Trophoblast cell (in vitro differentiated cells and primary cell): ENCODE measurements at regions not wholly inside any gene's neighbourhood (a gene's known extent, or its start where the extent isn't known, plus 50 kb on each side); places are given as distances from the start of the nearest gene placed in this dataset.

ENCODE experiments used
- DNase-seq, 2 donors: peaks; one replicate each; pipeline ENCODE4 v3.0.0-alpha.2; 2016
- H2AFZ ChIP-seq: 2 replicates; pipeline ENCODE4 v1.6.1; 2013; ENCODE audit warnings: low read length, moderate library complexity, mild to moderate bottlenecking; ENCODE audit not compliant: insufficient read depth, poor library complexity
- H2AK5ac ChIP-seq: 2 replicates; pipeline ENCODE4 v1.6.1; 2013; ENCODE audit warnings: mild to moderate bottlenecking, low read length
- H2BK120ac ChIP-seq: 2 replicates; pipeline ENCODE4 v1.6.1; 2013; ENCODE audit warnings: low read length, mild to moderate bottlenecking, moderate library complexity; ENCODE audit not compliant: insufficient read depth, poor library complexity
- H2BK12ac ChIP-seq: 2 replicates; pipeline ENCODE4 v1.6.1; 2013; ENCODE audit warnings: mild to moderate bottlenecking, low read length, moderate library complexity
- H2BK5ac ChIP-seq: 2 replicates; pipeline ENCODE4 v1.6.1; 2013; ENCODE audit warnings: low read length, low read depth, moderate library complexity, mild to moderate bottlenecking; ENCODE audit not compliant: poor library complexity
- H3K14ac ChIP-seq: 2 replicates; pipeline ENCODE4 v1.6.1; 2013; ENCODE audit warnings: mild to moderate bottlenecking, low read length
- H3K18ac ChIP-seq: 2 replicates; pipeline ENCODE4 v1.6.1; 2013; ENCODE audit warnings: mild to moderate bottlenecking, low read length
- H3K23ac ChIP-seq: 2 replicates; pipeline ENCODE4 v1.6.1; 2013; ENCODE audit warnings: low read length
- H3K27ac ChIP-seq: 2 replicates; pipeline ENCODE4 v1.5.1; 2013; ENCODE audit warnings: low read depth, mild to moderate bottlenecking, inconsistent platforms, low read length, moderate library complexity
- H3K27me3 ChIP-seq: 2 replicates; pipeline ENCODE4 v1.6.1; 2013; ENCODE audit warnings: inconsistent platforms, mild to moderate bottlenecking, low read length, moderate library complexity; ENCODE audit not compliant: insufficient read depth
- H3K36me3 ChIP-seq, 2 experiments: 1 replicate in 1 of 2; 2 replicates in 1 of 2; pipeline ENCODE4 v1.6.1; 2013; ENCODE audit warnings: low read length in 2 of 2, mild to moderate bottlenecking in 2 of 2, moderate library complexity in 1 of 2; ENCODE audit not compliant: insufficient read depth in 2 of 2, control insufficient read depth in 1 of 2
- H3K4ac ChIP-seq: 2 replicates; pipeline ENCODE4 v1.6.1; 2013; ENCODE audit warnings: low read depth, mild to moderate bottlenecking, low read length, moderate library complexity
- H3K4me1 ChIP-seq, 2 experiments: 1 replicate in 1 of 2; 2 replicates in 1 of 2; pipeline ENCODE4 v1.6.1; 2013; ENCODE audit warnings: low read length in 2 of 2, mild to moderate bottlenecking in 2 of 2, moderate library complexity in 1 of 2; ENCODE audit not compliant: insufficient read depth in 2 of 2, control insufficient read depth in 1 of 2
- H3K4me2 ChIP-seq: 2 replicates; pipeline ENCODE4 v1.6.1; 2013; ENCODE audit warnings: inconsistent platforms, mild to moderate bottlenecking, low read length, moderate library complexity
- H3K4me3 ChIP-seq: 2 replicates; pipeline ENCODE4 v1.5.1; 2013; ENCODE audit warnings: mild to moderate bottlenecking, low read depth, low read length, inconsistent platforms
- H3K79me1 ChIP-seq: one replicate; pipeline ENCODE4 v1.6.1; 2013; ENCODE audit warnings: low read length
- H3K79me2 ChIP-seq: 2 replicates; pipeline ENCODE4 v1.6.1; 2013; ENCODE audit warnings: low read length, mild to moderate bottlenecking; ENCODE audit not compliant: control insufficient read depth, insufficient read depth, poor library complexity
- H3K9ac ChIP-seq: 2 replicates; pipeline ENCODE4 v1.6.1; 2013; ENCODE audit warnings: mild to moderate bottlenecking, low read length
- H3K9me3 ChIP-seq: 2 replicates; pipeline ENCODE4 v1.6.1; 2013; ENCODE audit warnings: low read depth, mild to moderate bottlenecking, control low read depth, inconsistent platforms, low read length; ENCODE audit not compliant: insufficient read depth
- H4K12ac ChIP-seq: 2 replicates; pipeline ENCODE4 v1.6.1; 2013; ENCODE audit warnings: low read depth, mild to moderate bottlenecking, low read length, moderate library complexity
- H4K8ac ChIP-seq: 2 replicates; pipeline ENCODE4 v1.6.1; 2013; ENCODE audit warnings: low read depth, mild to moderate bottlenecking, low read length, moderate library complexity
- H4K91ac ChIP-seq: one replicate; pipeline ENCODE4 v1.6.1; 2013; ENCODE audit warnings: low read depth, mild to moderate bottlenecking, low read length, moderate library complexity
- WGBS: extraction: QIAGEN DNeasy Blood & Tissue Kit; methylation state at CpG from one replicate; pipeline ENCODE4 v1.1.7; 2013; ENCODE audit warnings: missing lambda C conversion rate; ENCODE audit not compliant: insufficient read length, insufficient coverage; ENCODE audit errors: extremely low coverage; 5-methylcytosine and 5-hydroxymethylcytosine counted together

GRCh38 chr10:36345175-36345533 lies 703.1 kb upstream of the FZD8 start:
- Histone ChIP-seq H3K14ac (no peak overlapping the region), H2BK5ac (no peak overlapping the region), H3K4me3 (no peak overlapping the region), H3K18ac (no peak overlapping the region), H3K4me2 (no peak overlapping the region), H3K9ac (no peak overlapping the region), H3K79me1 (no peaks in the 10 kb centered on the region), H3K23ac (no peak overlapping the region), H3K27ac (no peak overlapping the region), H2AK5ac (no peak overlapping the region), H3K79me2 (no peaks in the 10 kb centered on the region), H2AFZ (no peak overlapping the region), H4K91ac (no peak overlapping the region), H3K36me3 (no peaks in the 10 kb centered on the region), H3K9me3 (no peaks in the 10 kb centered on the region), H3K4me1 (no peaks in the 10 kb centered on the region), H4K12ac (no peak overlapping the region), H2BK12ac (no peak overlapping the region), H4K8ac (no peak overlapping the region), H3K4ac (no peak overlapping the region), H3K27me3 (no peaks in the 10 kb centered on the region), H2BK120ac (no peak overlapping the region)
- no peak for DNase-seq
- no CpG with 5 or more reads among the region's 1 CpG for WGBS

DNA sequence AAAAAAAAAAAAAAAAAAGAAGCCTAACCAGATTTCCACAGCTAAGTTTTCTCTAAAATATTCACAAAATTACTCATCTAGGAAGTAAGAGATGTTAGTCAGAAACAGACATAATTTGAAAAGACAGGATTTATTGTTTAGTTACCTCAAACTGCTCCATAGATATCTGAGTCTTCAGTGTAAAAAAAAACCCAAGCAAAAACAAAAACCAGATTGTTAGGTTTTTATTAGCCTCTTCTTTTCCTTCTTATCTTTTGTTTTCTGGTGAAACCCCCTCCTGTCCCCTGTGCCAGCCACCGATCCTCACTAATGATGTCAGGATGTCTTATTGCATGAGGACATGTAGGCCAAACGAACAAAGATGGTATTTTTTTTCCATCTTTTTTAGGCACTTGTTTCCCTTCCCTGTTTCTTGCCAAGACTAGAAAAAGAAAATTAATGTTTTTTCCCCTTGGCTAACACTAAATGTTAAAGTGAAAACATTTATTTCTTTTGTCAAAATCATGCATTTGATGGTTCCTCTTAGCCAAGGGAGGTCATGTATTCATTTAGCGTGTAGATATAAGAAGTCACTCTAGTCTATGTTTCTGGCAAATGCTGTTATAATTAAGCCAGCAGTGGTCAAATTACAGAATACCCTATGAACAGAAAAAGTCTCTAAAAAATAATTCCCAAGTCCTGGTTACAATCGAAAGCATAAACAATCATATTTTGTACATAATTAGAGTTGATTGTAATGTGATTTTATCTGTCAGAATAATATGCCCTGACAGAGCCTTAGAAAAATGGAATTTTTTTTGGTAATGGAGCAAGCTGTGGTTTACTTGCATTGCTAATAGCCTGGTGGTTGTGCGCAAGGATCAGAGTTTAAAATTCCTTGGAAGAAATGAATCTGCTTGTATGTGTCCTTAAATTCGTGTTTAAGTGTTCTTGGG lies 702.4 kb upstream of the FZD8 start:
- H2BK120ac ChIP-seq = no peak overlapping the region
- H4K12ac ChIP-seq = no peak overlapping the region
- H2AK5ac ChIP-seq = no peak overlapping the region
- no peaks in the 10 kb centered on the region for H3K79me2 ChIP-seq
- no peak overlapping the region for H4K91ac ChIP-seq
- no peak overlapping the region for H3K18ac ChIP-seq
- WGBS = no CpG with 5 or more reads among the region's 6 CpGs
- H3K23ac ChIP-seq = no peak overlapping the region
- no peaks in the 10 kb centered on the region for H3K4me1 ChIP-seq
- H3K27ac ChIP-seq = no peak overlapping the region
- no peak overlapping the region for H3K4ac ChIP-seq
- no peak overlapping the region for H3K9ac ChIP-seq
- H3K79me1 ChIP-seq = no peaks in the 10 kb centered on the region
- H4K8ac ChIP-seq = no peak overlapping the region
- H2BK12ac ChIP-seq = no peak overlapping the region
- H3K4me2 ChIP-seq = no peak overlapping the region
- H2AFZ ChIP-seq = no peak overlapping the region
- H2BK5ac ChIP-seq = no peak overlapping the region
- no peaks in the 10 kb centered on the region for H3K36me3 ChIP-seq
- H3K14ac ChIP-seq = no peak overlapping the region
- H3K27me3 ChIP-seq = no peaks in the 10 kb centered on the region
- H3K4me3 ChIP-seq = no peak overlapping the region
- DNase-seq = no peak
- H3K9me3 ChIP-seq = no peaks in the 10 kb centered on the region

DNA sequence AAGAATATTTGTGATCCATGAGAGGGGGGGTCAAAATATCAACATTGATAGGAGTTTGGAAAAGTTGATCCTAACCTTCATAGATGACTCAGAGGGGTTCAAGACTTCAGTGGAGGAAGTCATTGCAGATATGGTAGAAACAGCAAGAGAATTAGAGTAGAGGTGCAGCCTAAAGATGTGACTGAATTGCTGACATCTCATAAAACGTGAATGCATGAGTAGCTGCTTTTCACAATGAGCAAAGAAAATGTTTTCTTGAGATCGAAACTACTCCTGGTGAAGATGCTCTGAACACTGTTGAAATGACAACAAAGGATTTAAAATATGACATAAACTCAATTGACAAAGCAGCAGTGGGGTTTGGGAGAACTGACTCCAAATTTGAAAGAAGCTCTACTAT lies 700.7 kb upstream of the FZD8 start:
- no peaks in the 10 kb centered on the region for H3K79me1 ChIP-seq
- no peak overlapping the region for H3K9ac ChIP-seq
- WGBS = no CpG with 5 or more reads among the region's 2 CpGs
- no peak overlapping the region for H4K91ac ChIP-seq
- no peaks in the 10 kb centered on the region for H3K9me3 ChIP-seq
- no peak overlapping the region for H3K4me3 ChIP-seq
- H3K4ac ChIP-seq = no peak overlapping the region
- H2BK12ac ChIP-seq = no peak overlapping the region
- H3K27me3 ChIP-seq = no peaks in the 10 kb centered on the region
- H3K4me1 ChIP-seq = no peaks in the 10 kb centered on the region
- no peak overlapping the region for H3K18ac ChIP-seq
- no peak overlapping the region for H3K4me2 ChIP-seq
- H2BK120ac ChIP-seq = no peak overlapping the region
- no peak for DNase-seq
- H2AK5ac ChIP-seq = no peak overlapping the region
- H3K27ac ChIP-seq = no peak overlapping the region
- H2AFZ ChIP-seq = no peak overlapping the region
- no peaks in the 10 kb centered on the region for H3K36me3 ChIP-seq
- H4K8ac ChIP-seq = no peak overlapping the region
- no peak overlapping the region for H3K23ac ChIP-seq
- no peak overlapping the region for H3K14ac ChIP-seq
- no peak overlapping the region for H4K12ac ChIP-seq
- no peak overlapping the region for H2BK5ac ChIP-seq
- H3K79me2 ChIP-seq = no peaks in the 10 kb centered on the region

DNA sequence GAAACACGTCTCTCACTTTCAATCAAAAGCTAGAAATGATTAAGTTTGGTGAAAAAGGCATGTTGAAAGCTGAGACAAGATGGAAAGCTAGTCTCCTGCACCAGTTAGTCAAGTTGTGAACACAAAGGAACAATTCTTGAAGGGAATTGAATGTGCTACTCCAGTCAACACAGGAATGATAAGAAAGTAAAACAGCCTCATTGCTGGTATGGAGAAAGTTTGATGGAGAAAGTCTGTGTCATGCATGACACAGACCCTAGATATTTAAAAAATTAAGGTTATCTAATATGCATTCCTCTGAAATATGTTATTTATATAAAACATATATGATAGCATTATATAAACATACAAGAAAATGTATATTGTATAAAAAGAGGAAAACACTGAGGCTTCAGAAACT lies 699.4 kb upstream of the FZD8 start:
- H3K4me2 ChIP-seq = no peak overlapping the region
- H3K14ac ChIP-seq = no peak overlapping the region
- H2AK5ac ChIP-seq = no peak overlapping the region
- H3K9me3 ChIP-seq = no peaks in the 10 kb centered on the region
- H3K4ac ChIP-seq = no peak overlapping the region
- H4K12ac ChIP-seq = no peak overlapping the region
- H3K4me1 ChIP-seq = no peaks in the 10 kb centered on the region
- DNase-seq = no peak
- H3K27ac ChIP-seq = no peak overlapping the region
- WGBS = no CpG with 5 or more reads among the region's 1 CpG
- no peak overlapping the region for H2BK12ac ChIP-seq
- H3K79me2 ChIP-seq = no peaks in the 10 kb centered on the region
- no peak overlapping the region for H3K18ac ChIP-seq
- H3K4me3 ChIP-seq = no peak overlapping the region
- no peak overlapping the region for H2AFZ ChIP-seq
- no peak overlapping the region for H3K9ac ChIP-seq
- H2BK120ac ChIP-seq = no peak overlapping the region
- no peak overlapping the region for H4K8ac ChIP-seq
- H3K79me1 ChIP-seq = no peaks in the 10 kb centered on the region
- H3K27me3 ChIP-seq = no peaks in the 10 kb centered on the region
- H2BK5ac ChIP-seq = no peak overlapping the region
- no peaks in the 10 kb centered on the region for H3K36me3 ChIP-seq
- H4K91ac ChIP-seq = no peak overlapping the region
- no peak overlapping the region for H3K23ac ChIP-seq
